Naive thymus-derived CD4-positive, alpha-beta T cell (primary cell): ENCODE measurements at regions not wholly inside any gene's neighbourhood (a gene's known extent, or its start where the extent isn't known, plus 50 kb on each side); places are given as distances from the start of the nearest gene placed in this dataset.

Experiments used
- ATAC-seq: fragments of 150-1000 bp; cut with Tn5 transposase; 2 replicates; pipeline ENCODE4 v1.10.0; 2021; ENCODE audit warnings: mild to moderate bottlenecking, moderate library complexity
- CTCF ChIA-PET: fragments of 350-600 bp; sonication (Branson Sonifier 250); formaldehyde crosslinking; loops from one replicate; lab custom pipeline; 2021; ENCODE audit warnings: antibody characterized with exemption; lab: Charles Lee
- POLR2A ChIA-PET: fragments of 350-600 bp; sonication (Branson Sonifier 250); formaldehyde crosslinking; loops from one replicate; lab custom pipeline; 2021; ENCODE audit warnings: antibody characterized with exemption, inconsistent platforms; lab: Charles Lee
- DNase-seq, 9 donors: peaks; one replicate each; pipeline versions ENCODE4 v3.0.0 to v3.0.0-alpha.2; 2020 to 2022; ENCODE audit warnings: mixed read lengths in 1 of 9
- H3K27ac ChIP-seq: one replicate; pipeline ENCODE4 v1.7.0; 2013; ENCODE audit warnings: mild to moderate bottlenecking, low read depth, low read length, moderate library complexity
- H3K27me3 ChIP-seq, 2 donors: one replicate each; pipeline ENCODE4 v1.7.0; 2013; ENCODE audit warnings: low read length in 2 of 2, mild to moderate bottlenecking in 2 of 2, moderate library complexity in 2 of 2; ENCODE audit not compliant: control insufficient read depth in 2 of 2, insufficient read depth in 2 of 2
- H3K36me3 ChIP-seq, 3 experiments: 1 replicate in 2 of 3; 2 replicates in 1 of 3; pipeline ENCODE4 v1.7.0; 2013; ENCODE audit warnings: low read length in 3 of 3, mild to moderate bottlenecking in 3 of 3, moderate library complexity in 1 of 3; ENCODE audit not compliant: insufficient read depth in 3 of 3, control insufficient read depth in 2 of 3
- H3K4me1 ChIP-seq, 2 donors: one replicate each; pipeline ENCODE4 v1.7.0; 2013; ENCODE audit warnings: low read length in 2 of 2, mild to moderate bottlenecking in 2 of 2, moderate library complexity in 1 of 2; ENCODE audit not compliant: control insufficient read depth in 2 of 2, insufficient read depth in 2 of 2
- H3K4me3 ChIP-seq: 2 replicates; pipeline ENCODE4 v1.7.0; 2013; ENCODE audit warnings: mild to moderate bottlenecking, low read length
- H3K9me3 ChIP-seq, 3 experiments: 1 replicate in 2 of 3; 2 replicates in 1 of 3; pipeline ENCODE4 v1.7.0; 2013; ENCODE audit warnings: low read length in 3 of 3; ENCODE audit not compliant: control insufficient read depth in 2 of 3
- H3K27ac Mint-ChIP-seq, 9 donors: one replicate each; pipeline ENCODE4 v1.8.0; 2020 to 2022; ENCODE audit warnings: mixed read lengths in 9 of 9, mild to moderate bottlenecking in 8 of 9, moderate library complexity in 5 of 9, inconsistent platforms in 2 of 9
- H3K27me3 Mint-ChIP-seq, 5 donors: one replicate each; pipeline ENCODE4 v1.8.0; 2021 to 2022; ENCODE audit warnings: mixed read lengths in 5 of 5, mild to moderate bottlenecking in 1 of 5
- H3K36me3 Mint-ChIP-seq, 5 donors: one replicate each; pipeline ENCODE4 v1.8.0; 2020 to 2022; ENCODE audit warnings: mixed read lengths in 5 of 5, mild to moderate bottlenecking in 3 of 5, inconsistent platforms in 1 of 5
- H3K4me1 Mint-ChIP-seq, 7 donors: one replicate each; pipeline ENCODE4 v1.8.0; 2020 to 2022; ENCODE audit warnings: mixed read lengths in 7 of 7, mild to moderate bottlenecking in 3 of 7, inconsistent platforms in 1 of 7
- H3K4me3 Mint-ChIP-seq, 10 donors: one replicate each; pipeline ENCODE4 v1.8.0; 2020 to 2022; ENCODE audit warnings: mild to moderate bottlenecking in 10 of 10, mixed read lengths in 10 of 10, moderate library complexity in 6 of 10, inconsistent platforms in 2 of 10
- H3K9me3 Mint-ChIP-seq, 11 donors: one replicate each; pipeline ENCODE4 v1.8.0; 2020 to 2022; ENCODE audit warnings: mixed read lengths in 11 of 11, mild to moderate bottlenecking in 4 of 11, inconsistent platforms in 1 of 11, moderate library complexity in 1 of 11
- intact Hi-C, 2 donors: fragments of 100-400 bp; cut with micrococcal nuclease; formaldehyde crosslinking; loops; one replicate each; pipeline ENCODE4 v1.15.1; 2023

DNA sequence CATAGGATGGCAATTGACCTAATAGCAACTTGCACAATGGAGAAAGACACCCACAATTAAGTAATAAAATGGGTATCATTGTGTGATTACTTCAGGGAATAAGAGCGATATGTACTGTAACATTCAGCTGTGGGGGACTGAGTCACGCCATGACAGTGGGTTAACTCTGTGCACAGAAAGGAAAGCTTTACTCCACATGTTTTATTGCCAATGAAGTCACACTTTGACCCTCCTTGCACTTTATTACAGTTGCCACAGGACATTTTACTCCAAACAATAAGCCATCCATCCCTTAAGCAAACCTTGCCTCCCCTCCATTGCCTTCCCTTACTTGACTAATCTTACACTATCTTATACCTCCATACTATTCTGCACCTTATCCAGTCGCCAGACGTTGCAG, 403.1 kb downstream of the VRK1 start:
- ATAC-seq (no peak), DNase-seq (no peak)
- H3K4me3 ChIP-seq = no peak overlapping the region
- no peaks in the 10 kb centered on the region for H3K4me1 ChIP-seq
- Mint-ChIP-seq H3K9me3 (peaks cover 4 to 17% (median 8%) of the 10 kb centered on the region in 11 donors), H3K4me1 (peaks cover 0 to 4% (median 0%) of the 10 kb centered on the region in 7 donors), H3K27ac (no peak overlapping the region), H3K27me3 (peaks cover 0 to 13% (median 6%) of the 10 kb centered on the region in 5 donors), H3K4me3 (no peak overlapping the region), H3K36me3 (peaks cover 2 to 6% (median 5%) of the 10 kb centered on the region in 5 donors)
- intact Hi-C loops = no loop called here
- no peaks in the 10 kb centered on the region for H3K36me3 ChIP-seq
- H3K27ac ChIP-seq = no peak overlapping the region
- CTCF ChIA-PET = no interaction called here
- H3K9me3 ChIP-seq = no peaks in the 10 kb centered on the region
- no peaks in the 10 kb centered on the region for H3K27me3 ChIP-seq
- POLR2A ChIA-PET = no interaction called here

DNA sequence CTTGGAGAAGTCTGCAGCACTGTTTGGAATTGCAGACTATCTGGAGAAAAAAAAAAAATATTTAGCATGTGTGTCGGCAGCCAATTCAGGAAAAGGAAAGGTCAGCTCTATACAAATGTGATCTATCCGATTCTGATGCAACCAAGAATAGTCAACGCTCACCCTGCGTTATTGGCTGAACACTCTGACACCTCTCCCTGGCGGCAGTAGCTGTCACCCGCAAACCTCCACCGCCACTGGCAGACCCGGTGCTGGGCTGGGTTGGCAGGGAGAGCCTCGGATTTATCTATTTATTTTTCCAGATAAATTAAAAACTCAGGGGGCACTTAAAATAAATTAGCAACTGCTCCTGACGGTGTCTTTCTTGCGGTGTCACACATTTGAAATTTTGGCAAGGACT, 409.7 kb downstream of the VRK1 start:
- peaks cover 0 to 22% (median 0%) of the 10 kb centered on the region in 5 donors for H3K27me3 Mint-ChIP-seq
- H3K36me3 ChIP-seq = no peaks in the 10 kb centered on the region
- DNase-seq (no peak), ATAC-seq (no peak)
- intact Hi-C loops = no loop called here
- no peaks in the 10 kb centered on the region for H3K27me3 ChIP-seq
- CTCF ChIA-PET = no interaction called here
- no peaks in the 10 kb centered on the region for H3K4me1 ChIP-seq
- H3K4me3 ChIP-seq = no peak overlapping the region
- no peak overlapping the region for H3K4me3 Mint-ChIP-seq
- no peak overlapping the region for H3K27ac ChIP-seq
- H3K27ac Mint-ChIP-seq = no peak overlapping the region
- POLR2A ChIA-PET = no interaction called here
- peaks cover 0 to 4% (median 0%) of the 10 kb centered on the region in 11 donors for H3K9me3 Mint-ChIP-seq
- no peaks in the 10 kb centered on the region for H3K36me3 Mint-ChIP-seq
- no peaks in the 10 kb centered on the region for H3K4me1 Mint-ChIP-seq
- no peaks in the 10 kb centered on the region for H3K9me3 ChIP-seq

DNA sequence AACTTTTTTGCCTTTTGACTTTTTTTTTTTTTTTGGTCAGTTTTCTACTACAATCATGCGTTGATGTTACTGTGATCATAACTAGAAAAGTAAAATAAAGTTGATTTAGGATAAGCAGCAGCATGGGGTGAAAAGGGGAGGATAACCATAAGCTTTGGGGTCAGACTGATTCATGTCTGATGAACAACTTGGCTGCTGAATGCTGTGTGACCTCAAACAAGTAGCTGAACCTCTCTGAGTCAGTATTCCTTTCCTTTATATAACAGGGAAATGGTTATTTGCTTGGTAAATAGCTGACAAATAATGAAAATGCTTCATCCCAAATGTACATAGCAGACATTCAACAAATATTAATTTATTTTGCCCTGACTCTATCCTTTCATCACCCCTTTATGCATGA, 413.0 kb downstream of the VRK1 start:
- intact Hi-C loops = no loop called here
- H3K4me3 ChIP-seq = no peak overlapping the region
- H3K4me1 ChIP-seq = no peaks in the 10 kb centered on the region
- no peak overlapping the region for H3K4me3 Mint-ChIP-seq
- no peak for DNase-seq
- peaks cover 0 to 26% (median 0%) of the 10 kb centered on the region in 5 donors for H3K27me3 Mint-ChIP-seq
- no peaks in the 10 kb centered on the region for H3K27me3 ChIP-seq
- POLR2A ChIA-PET = no interaction called here
- no peaks in the 10 kb centered on the region for H3K36me3 ChIP-seq
- H3K9me3 ChIP-seq = no peaks in the 10 kb centered on the region
- CTCF ChIA-PET = interaction anchor here (1.1 kb wide), 1 partner anchor 9 kb away, joined by 3 read pairs; no protein-coding TSS in a partner anchor
- no peak overlapping the region for H3K27ac ChIP-seq
- no peaks in the 10 kb centered on the region for H3K36me3 Mint-ChIP-seq
- no peaks in the 10 kb centered on the region for H3K4me1 Mint-ChIP-seq
- H3K27ac Mint-ChIP-seq = no peak overlapping the region
- no peak for ATAC-seq
- H3K9me3 Mint-ChIP-seq = peaks cover 0 to 2% (median 0%) of the 10 kb centered on the region in 11 donors

DNA sequence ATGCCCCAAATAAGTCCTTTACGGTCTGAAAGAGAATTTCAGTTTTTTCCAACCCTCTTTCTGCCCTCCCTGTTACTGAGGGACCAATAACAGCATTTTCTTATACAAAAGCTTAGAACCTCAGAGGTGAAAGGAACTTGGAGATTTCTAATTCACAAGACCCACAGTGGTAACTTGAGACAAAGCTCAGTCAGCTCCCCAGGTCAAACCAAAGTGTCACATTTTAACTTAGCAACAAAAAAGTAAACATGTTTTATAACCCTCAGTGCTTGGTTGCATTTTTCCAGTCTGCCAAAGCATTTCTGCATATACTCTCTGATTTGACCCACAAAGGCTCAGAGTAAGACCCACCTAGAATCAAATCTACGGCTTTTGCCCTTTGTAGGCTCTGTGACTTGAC, 415.2 kb downstream of the VRK1 start:
- Mint-ChIP-seq H3K27ac (no peak overlapping the region), H3K27me3 (peaks cover 0 to 38% (median 0%) of the 10 kb centered on the region in 5 donors)

DNA sequence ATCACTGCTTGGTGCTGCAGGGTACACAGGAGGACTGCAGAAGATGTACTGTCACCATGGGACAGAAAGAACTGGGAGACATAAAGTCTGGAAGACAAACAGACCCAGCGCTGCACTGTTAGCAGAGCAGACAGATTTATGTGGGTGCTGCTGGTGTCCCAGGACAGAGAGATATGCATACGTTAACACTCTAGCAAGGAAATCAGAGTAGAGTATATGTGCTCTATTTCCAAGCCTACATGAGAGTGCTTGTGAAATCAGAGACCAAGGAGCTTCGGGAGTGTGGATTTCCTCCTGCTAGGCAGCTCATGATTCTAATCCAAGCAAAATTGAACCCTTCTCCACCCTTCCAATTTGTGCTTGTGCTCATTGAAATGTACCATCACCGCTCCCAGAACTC, 416.5 kb downstream of the VRK1 start:
- H3K9me3 Mint-ChIP-seq = peaks cover 0 to 2% (median 0%) of the 10 kb centered on the region in 11 donors
- ATAC-seq (no peak), DNase-seq (no peak)
- H3K4me1 Mint-ChIP-seq = peaks cover 0 to 25% (median 16%) of the 10 kb centered on the region in 7 donors
- Histone ChIP-seq H3K4me1 (no peaks in the 10 kb centered on the region), H3K36me3 (no peaks in the 10 kb centered on the region), H3K4me3 (no peak overlapping the region), H3K9me3 (no peaks in the 10 kb centered on the region), H3K27ac (no peak overlapping the region), H3K27me3 (no peaks in the 10 kb centered on the region)
- peaks cover 0 to 50% (median 0%) of the 10 kb centered on the region in 5 donors for H3K27me3 Mint-ChIP-seq
- intact Hi-C loops = no loop called here
- POLR2A ChIA-PET = no interaction called here
- no peak overlapping the region for H3K27ac Mint-ChIP-seq
- H3K36me3 Mint-ChIP-seq = no peaks in the 10 kb centered on the region
- CTCF ChIA-PET = no interaction called here
- no peak overlapping the region for H3K4me3 Mint-ChIP-seq

More for the DNA sequence above, 415.2 kb downstream of the VRK1 start:
- Mint-ChIP-seq H3K36me3 (no peaks in the 10 kb centered on the region), H3K4me1 (peaks cover 0 to 16% (median 10%) of the 10 kb centered on the region in 7 donors), H3K4me3 (no peak overlapping the region), H3K9me3 (peaks cover 0 to 2% (median 0%) of the 10 kb centered on the region in 11 donors)
- no peak overlapping the region for H3K27ac ChIP-seq
- no peaks in the 10 kb centered on the region for H3K27me3 ChIP-seq
- intact Hi-C loops = no loop called here
- H3K4me3 ChIP-seq = no peak overlapping the region
- H3K36me3 ChIP-seq = no peaks in the 10 kb centered on the region
- ATAC-seq (no peak), DNase-seq (no peak)
- POLR2A ChIA-PET = interaction anchor here (0.7 to 0.8 kb wide), 2 partner anchors 61 to 360 kb away, joined by 3 to 4 read pairs; no protein-coding TSS in a partner anchor
- no peaks in the 10 kb centered on the region for H3K4me1 ChIP-seq
- CTCF ChIA-PET = no interaction called here
- no peaks in the 10 kb centered on the region for H3K9me3 ChIP-seq

DNA sequence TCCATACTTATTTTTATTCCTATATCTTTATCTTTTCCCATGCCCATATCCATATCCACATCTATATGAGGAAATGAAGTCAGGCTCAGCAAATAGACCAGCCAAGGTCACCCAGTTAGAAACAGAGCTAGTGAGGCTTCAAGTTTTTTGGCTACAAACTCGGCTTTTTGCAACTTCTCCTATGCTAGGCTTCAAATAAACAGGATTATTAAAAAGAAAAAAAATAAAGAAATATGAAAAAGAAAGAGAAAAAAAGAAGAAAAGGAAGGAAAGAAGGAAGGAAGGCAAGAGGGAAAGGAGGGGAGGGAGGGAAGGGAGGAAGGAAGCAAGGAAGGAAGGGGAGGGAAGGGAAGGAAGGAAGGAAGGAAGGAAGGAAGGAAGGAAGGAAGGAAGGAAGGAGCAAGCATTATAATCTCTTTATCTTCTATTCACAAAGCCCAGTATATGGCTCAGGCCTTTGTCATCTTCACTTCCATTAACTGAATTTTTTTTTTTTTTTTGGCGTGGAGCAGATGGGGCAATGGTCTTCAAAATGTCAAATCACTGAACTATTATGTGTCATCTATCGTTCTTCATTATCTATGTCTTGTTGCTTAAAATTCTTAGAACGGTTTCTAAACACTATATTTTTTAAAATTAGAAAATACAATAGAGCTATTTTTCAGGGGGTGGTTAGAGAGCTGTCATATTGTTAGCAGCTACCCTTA, 418.2 kb downstream of the VRK1 start:
- DNase-seq (no peak), ATAC-seq (no peak)
- Mint-ChIP-seq H3K4me3 (no peak overlapping the region), H3K36me3 (peaks cover 0 to 1% (median 0%) of the 10 kb centered on the region in 5 donors), H3K27ac (peak overlapping the region in 2 of 9 donors; percentile 4 to 44), H3K9me3 (peaks cover 0 to 2% (median 0%) of the 10 kb centered on the region in 11 donors), H3K4me1 (peaks cover 8 to 38% (median 23%) of the 10 kb centered on the region in 7 donors), H3K27me3 (peaks cover 0 to 55% (median 4%) of the 10 kb centered on the region in 5 donors)
- ChIA-PET POLR2A (interaction anchor here (0.6 kb wide), 1 partner anchor 8 kb away, joined by 3 read pairs; no protein-coding TSS in a partner anchor), CTCF (no interaction called here)
- Histone ChIP-seq H3K27ac (no peak overlapping the region), H3K9me3 (no peaks in the 10 kb centered on the region), H3K4me3 (no peak overlapping the region), H3K4me1 (peaks cover 0 to 7% of the 10 kb centered on the region in 2 donors), H3K27me3 (no peaks in the 10 kb centered on the region), H3K36me3 (no peaks in the 10 kb centered on the region)
- intact Hi-C loops = loop anchor here in 1 of 2 donors (5.0 kb wide), 1 partner anchor 197 kb away; no protein-coding TSS in a partner anchor
